ENCODE measurements at regions not wholly inside any gene's neighbourhood (a gene's known extent, or its start where the extent isn't known, plus 50 kb on each side); places are given as distances from the start of the nearest gene placed in this dataset.
"Not testable (repeated sequence)": the region's sequence is repeated elsewhere in the genome, so short reads cannot be mapped to it uniquely, and the experiment has no call there.

DNA sequence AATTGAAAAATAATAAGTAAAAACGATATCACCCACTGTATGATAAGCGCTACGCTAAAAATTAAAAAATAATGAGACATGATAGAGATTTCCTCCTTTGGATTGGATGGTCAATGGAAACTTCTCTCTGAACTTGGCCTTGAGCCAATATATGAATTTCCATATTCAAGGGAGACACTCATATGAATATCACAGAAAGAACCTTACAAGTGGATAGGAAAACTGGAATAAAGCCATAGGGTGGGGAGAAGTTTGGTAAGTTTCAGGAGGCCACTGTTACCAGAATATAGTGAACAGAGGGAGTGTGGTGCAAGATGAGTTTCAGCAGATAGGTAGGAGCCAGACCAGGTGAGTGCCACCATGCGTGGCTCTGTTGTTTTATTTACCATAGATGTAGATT is 147.2 kb downstream of the SEM1 start:
- Histone ChIP-seq H3K9me3 (ENCODE audit: control insufficient read depth in 1 of 2, low read length in 2 of 2) (no peaks in the 10 kb centered on the region), H3K27me3 (ENCODE audit: control insufficient read depth in 1 of 2, insufficient read depth in 2 of 2, low read length in 2 of 2) (no peaks in the 10 kb centered on the region), H3K4me3 (ENCODE audit: low read depth in 1 of 2, low read length in 2 of 2) (no peak overlapping the region), H3K36me3 (ENCODE audit: control insufficient read depth in 1 of 2, insufficient read depth in 2 of 2, low read length in 2 of 2) (no peaks in the 10 kb centered on the region), H3K9ac (ENCODE audit: low read depth in 1 of 2, low read length in 2 of 2) (no peak overlapping the region), H3K27ac (ENCODE audit: low read depth, low read length) (no peak overlapping the region), H3K4me1 (ENCODE audit: control insufficient read depth in 1 of 2, insufficient read depth in 2 of 2, low read length in 2 of 2) (no peaks in the 10 kb centered on the region)

DNA sequence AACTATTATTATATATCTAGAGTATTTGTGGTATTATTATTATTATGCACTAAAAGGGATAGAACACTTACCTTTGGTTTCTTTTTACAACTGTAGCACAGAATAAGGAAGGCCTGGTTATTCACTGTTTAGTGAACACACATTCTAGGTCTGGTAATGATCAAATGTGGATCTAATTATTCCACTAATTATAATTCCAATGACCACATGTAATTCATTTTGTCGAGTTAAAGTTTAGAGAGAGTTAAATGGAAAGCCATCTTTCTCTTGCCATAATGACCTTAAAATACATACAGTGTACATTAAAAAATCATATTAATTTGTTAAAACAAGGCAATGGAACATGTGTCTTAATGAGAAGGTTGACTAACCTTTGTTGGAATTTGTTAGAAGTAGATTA is 147.8 kb downstream of the SEM1 start:
- Histone ChIP-seq H3K9ac (ENCODE audit: low read depth in 1 of 2, low read length in 2 of 2) (no peak overlapping the region), H3K9me3 (ENCODE audit: control insufficient read depth in 1 of 2, low read length in 2 of 2) (no peaks in the 10 kb centered on the region), H3K27me3 (ENCODE audit: control insufficient read depth in 1 of 2, insufficient read depth in 2 of 2, low read length in 2 of 2) (no peaks in the 10 kb centered on the region), H3K4me3 (ENCODE audit: low read depth in 1 of 2, low read length in 2 of 2) (no peak overlapping the region), H3K36me3 (ENCODE audit: control insufficient read depth in 1 of 2, insufficient read depth in 2 of 2, low read length in 2 of 2) (no peaks in the 10 kb centered on the region), H3K27ac (ENCODE audit: low read depth, low read length) (no peak overlapping the region), H3K4me1 (ENCODE audit: control insufficient read depth in 1 of 2, insufficient read depth in 2 of 2, low read length in 2 of 2) (no peaks in the 10 kb centered on the region)

DNA sequence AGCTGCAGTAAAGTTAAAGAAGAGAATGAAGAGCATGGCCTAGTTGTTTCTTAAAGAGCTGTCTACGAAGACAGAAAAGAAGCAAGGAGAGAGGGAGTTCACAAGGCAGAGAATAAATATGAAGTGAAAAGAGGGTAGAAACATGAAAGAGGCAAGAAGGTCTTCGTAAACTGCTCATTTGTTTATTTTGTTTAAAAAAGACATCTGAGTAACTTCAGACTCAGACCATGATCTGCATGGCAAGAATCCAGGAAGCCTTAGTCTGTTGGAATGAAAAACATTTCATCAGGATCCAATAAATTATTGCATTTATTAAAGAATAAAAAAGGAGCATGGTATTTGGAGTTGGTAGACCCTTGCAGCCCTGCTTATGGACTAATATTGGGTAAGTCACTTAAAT is 151.1 kb downstream of the SEM1 start:
- no peak overlapping the region for H3K27ac ChIP-seq (ENCODE audit: low read depth, low read length)
- no peaks in the 10 kb centered on the region for H3K27me3 ChIP-seq (ENCODE audit: control insufficient read depth in 1 of 2, insufficient read depth in 2 of 2, low read length in 2 of 2)
- H3K4me1 ChIP-seq (ENCODE audit: control insufficient read depth in 1 of 2, insufficient read depth in 2 of 2, low read length in 2 of 2) = no peaks in the 10 kb centered on the region
- H3K36me3 ChIP-seq (ENCODE audit: control insufficient read depth in 1 of 2, insufficient read depth in 2 of 2, low read length in 2 of 2) = no peaks in the 10 kb centered on the region
- no peak overlapping the region for H3K9ac ChIP-seq (ENCODE audit: low read depth in 1 of 2, low read length in 2 of 2)
- no peak overlapping the region for H3K4me3 ChIP-seq (ENCODE audit: low read depth in 1 of 2, low read length in 2 of 2)
- no peaks in the 10 kb centered on the region for H3K9me3 ChIP-seq (ENCODE audit: control insufficient read depth in 1 of 2, low read length in 2 of 2)

DNA sequence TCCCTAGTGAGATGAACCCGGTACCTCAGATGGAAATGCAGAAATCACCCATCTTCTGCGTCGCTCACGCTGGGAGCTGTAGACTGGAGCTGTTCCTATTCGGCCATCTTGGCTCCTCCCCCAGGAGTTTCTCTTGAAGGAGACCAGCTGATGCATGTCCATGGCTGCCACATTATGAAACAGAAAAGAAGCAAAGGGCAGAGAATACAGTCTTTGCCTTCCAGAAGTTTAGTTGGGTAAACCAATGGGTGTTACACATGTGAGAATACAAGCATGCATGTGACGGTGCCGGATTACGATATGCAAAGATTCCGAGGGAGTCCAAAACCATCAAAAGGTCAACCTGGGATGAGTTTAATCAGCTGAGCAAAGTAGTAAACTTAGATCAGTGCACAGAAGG is 151.6 kb downstream of the SEM1 start:
- no peak overlapping the region for H3K9ac ChIP-seq (ENCODE audit: low read depth in 1 of 2, low read length in 2 of 2)
- H3K4me1 ChIP-seq (ENCODE audit: control insufficient read depth in 1 of 2, insufficient read depth in 2 of 2, low read length in 2 of 2) = no peaks in the 10 kb centered on the region
- no peak overlapping the region for H3K4me3 ChIP-seq (ENCODE audit: low read depth in 1 of 2, low read length in 2 of 2)
- no peaks in the 10 kb centered on the region for H3K36me3 ChIP-seq (ENCODE audit: control insufficient read depth in 1 of 2, insufficient read depth in 2 of 2, low read length in 2 of 2)
- H3K27me3 ChIP-seq (ENCODE audit: control insufficient read depth in 1 of 2, insufficient read depth in 2 of 2, low read length in 2 of 2) = no peaks in the 10 kb centered on the region
- no peak overlapping the region for H3K27ac ChIP-seq (ENCODE audit: low read depth, low read length)
- no peaks in the 10 kb centered on the region for H3K9me3 ChIP-seq (ENCODE audit: control insufficient read depth in 1 of 2, low read length in 2 of 2)

GRCh38 chr7:96557598-96557997 is 152.0 kb downstream of the SEM1 start:
- H3K9ac ChIP-seq (ENCODE audit: low read depth in 1 of 2, low read length in 2 of 2); H3K4me3 ChIP-seq (ENCODE audit: low read depth in 1 of 2, low read length in 2 of 2); H3K36me3 ChIP-seq (ENCODE audit: control insufficient read depth in 1 of 2, insufficient read depth in 2 of 2, low read length in 2 of 2); H3K27me3 ChIP-seq (ENCODE audit: control insufficient read depth in 1 of 2, insufficient read depth in 2 of 2, low read length in 2 of 2); H3K9me3 ChIP-seq (ENCODE audit: control insufficient read depth in 1 of 2, low read length in 2 of 2); H3K27ac ChIP-seq (ENCODE audit: low read depth, low read length); H3K4me1 ChIP-seq (ENCODE audit: control insufficient read depth in 1 of 2, insufficient read depth in 2 of 2, low read length in 2 of 2): not testable (repeated sequence)

GRCh38 chr7:96548664-96549063 is 161.0 kb downstream of the SEM1 start:
- Histone ChIP-seq H3K9me3 (ENCODE audit: control insufficient read depth in 1 of 2, low read length in 2 of 2) (no peaks in the 10 kb centered on the region), H3K9ac (ENCODE audit: low read depth in 1 of 2, low read length in 2 of 2) (no peak overlapping the region), H3K4me1 (ENCODE audit: control insufficient read depth in 1 of 2, insufficient read depth in 2 of 2, low read length in 2 of 2) (no peaks in the 10 kb centered on the region), H3K27me3 (ENCODE audit: control insufficient read depth in 1 of 2, insufficient read depth in 2 of 2, low read length in 2 of 2) (no peaks in the 10 kb centered on the region), H3K27ac (ENCODE audit: low read depth, low read length) (no peak overlapping the region), H3K4me3 (ENCODE audit: low read depth in 1 of 2, low read length in 2 of 2) (no peak overlapping the region), H3K36me3 (ENCODE audit: control insufficient read depth in 1 of 2, insufficient read depth in 2 of 2, low read length in 2 of 2) (no peaks in the 10 kb centered on the region)

- no peak overlapping the region for H3K4me3 ChIP-seq (ENCODE audit: low read depth in 1 of 2, low read length in 2 of 2)
- H3K9me3 ChIP-seq (ENCODE audit: control insufficient read depth in 1 of 2, low read length in 2 of 2) = no peaks in the 10 kb centered on the region
- no peaks in the 10 kb centered on the region for H3K4me1 ChIP-seq (ENCODE audit: control insufficient read depth in 1 of 2, insufficient read depth in 2 of 2, low read length in 2 of 2)
- no peak overlapping the region for H3K27ac ChIP-seq (ENCODE audit: low read depth, low read length)
- H3K36me3 ChIP-seq (ENCODE audit: control insufficient read depth in 1 of 2, insufficient read depth in 2 of 2, low read length in 2 of 2) = no peaks in the 10 kb centered on the region
- H3K27me3 ChIP-seq (ENCODE audit: control insufficient read depth in 1 of 2, insufficient read depth in 2 of 2, low read length in 2 of 2) = no peaks in the 10 kb centered on the region
- H3K9ac ChIP-seq (ENCODE audit: low read depth in 1 of 2, low read length in 2 of 2) = no peak overlapping the region
Measured at GRCh38 chr7:96547371-96547811, 162.3 kb downstream of the SEM1 start.

DNA sequence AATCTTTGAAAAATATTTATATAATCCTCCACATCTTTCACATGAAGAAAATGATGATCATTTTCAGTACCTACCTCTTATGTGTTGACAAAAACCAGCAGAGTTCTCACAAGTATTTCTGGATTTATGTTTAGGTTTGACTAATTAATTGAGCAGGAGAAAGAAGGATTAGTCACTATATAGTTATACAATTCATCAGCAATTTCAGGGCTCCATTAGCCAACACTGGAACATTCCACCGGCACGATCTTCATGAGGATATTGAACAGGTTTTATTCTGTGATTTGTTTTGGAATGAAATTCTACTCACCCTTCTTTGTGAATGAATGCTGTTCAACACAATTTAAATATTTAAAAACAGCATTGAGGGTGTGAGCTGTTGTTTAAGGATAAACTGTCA is 163.2 kb downstream of the SEM1 start:
- no peak overlapping the region for H3K9ac ChIP-seq (ENCODE audit: low read depth in 1 of 2, low read length in 2 of 2)
- no peak overlapping the region for H3K27ac ChIP-seq (ENCODE audit: low read depth, low read length)
- no peaks in the 10 kb centered on the region for H3K27me3 ChIP-seq (ENCODE audit: control insufficient read depth in 1 of 2, insufficient read depth in 2 of 2, low read length in 2 of 2)
- H3K36me3 ChIP-seq (ENCODE audit: control insufficient read depth in 1 of 2, insufficient read depth in 2 of 2, low read length in 2 of 2) = no peaks in the 10 kb centered on the region
- no peaks in the 10 kb centered on the region for H3K4me1 ChIP-seq (ENCODE audit: control insufficient read depth in 1 of 2, insufficient read depth in 2 of 2, low read length in 2 of 2)
- no peak overlapping the region for H3K4me3 ChIP-seq (ENCODE audit: low read depth in 1 of 2, low read length in 2 of 2)
- no peaks in the 10 kb centered on the region for H3K9me3 ChIP-seq (ENCODE audit: control insufficient read depth in 1 of 2, low read length in 2 of 2)

DNA sequence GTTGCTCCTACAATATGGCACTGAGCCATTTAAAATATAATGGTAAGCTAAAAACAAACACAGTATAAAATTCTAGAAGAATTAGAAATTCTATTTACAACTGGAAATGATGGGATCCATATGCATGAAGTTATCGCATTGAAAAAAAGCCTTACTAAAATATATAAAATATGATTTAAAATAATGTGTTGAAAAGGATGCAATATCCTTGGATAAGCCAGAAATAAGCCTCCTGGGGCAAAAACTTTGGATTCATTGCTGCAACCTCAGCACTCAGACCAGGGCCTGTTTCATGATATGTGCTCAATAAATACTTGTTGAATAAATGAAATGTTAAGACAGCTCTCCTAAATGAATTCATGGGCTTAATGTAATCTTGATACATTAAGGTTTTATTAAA is 170.2 kb downstream of the SEM1 start:
- no peaks in the 10 kb centered on the region for H3K4me1 ChIP-seq (ENCODE audit: control insufficient read depth in 1 of 2, insufficient read depth in 2 of 2, low read length in 2 of 2)
- H3K27me3 ChIP-seq (ENCODE audit: control insufficient read depth in 1 of 2, insufficient read depth in 2 of 2, low read length in 2 of 2) = no peaks in the 10 kb centered on the region
- H3K27ac ChIP-seq (ENCODE audit: low read depth, low read length) = no peak overlapping the region
- no peak overlapping the region for H3K9ac ChIP-seq (ENCODE audit: low read depth in 1 of 2, low read length in 2 of 2)
- no peaks in the 10 kb centered on the region for H3K9me3 ChIP-seq (ENCODE audit: control insufficient read depth in 1 of 2, low read length in 2 of 2)
- no peaks in the 10 kb centered on the region for H3K36me3 ChIP-seq (ENCODE audit: control insufficient read depth in 1 of 2, insufficient read depth in 2 of 2, low read length in 2 of 2)
- no peak overlapping the region for H3K4me3 ChIP-seq (ENCODE audit: low read depth in 1 of 2, low read length in 2 of 2)

DNA sequence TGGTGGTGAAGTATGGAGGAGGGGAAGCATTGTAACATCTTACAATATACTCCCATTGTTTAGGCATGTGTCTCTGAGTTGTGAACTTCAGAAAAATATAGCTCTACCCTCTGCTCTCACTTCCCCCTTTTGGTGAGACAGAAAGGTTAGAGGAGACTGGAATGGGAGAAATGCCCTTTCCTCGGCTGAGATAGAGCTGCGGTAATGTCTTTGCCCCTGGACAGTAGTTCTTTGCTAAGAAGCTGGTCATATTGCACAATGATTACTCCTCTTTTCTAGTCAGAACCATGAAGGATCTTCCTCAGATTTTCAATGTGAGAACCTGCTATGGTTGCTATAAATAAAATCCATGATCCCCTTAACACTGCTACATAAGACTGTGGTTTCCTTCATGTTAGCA is 171.0 kb downstream of the SEM1 start:
- Histone ChIP-seq H3K9ac (ENCODE audit: low read depth in 1 of 2, low read length in 2 of 2) (no peak overlapping the region), H3K9me3 (ENCODE audit: control insufficient read depth in 1 of 2, low read length in 2 of 2) (no peaks in the 10 kb centered on the region), H3K4me3 (ENCODE audit: low read depth in 1 of 2, low read length in 2 of 2) (no peak overlapping the region), H3K27ac (ENCODE audit: low read depth, low read length) (no peak overlapping the region), H3K4me1 (ENCODE audit: control insufficient read depth in 1 of 2, insufficient read depth in 2 of 2, low read length in 2 of 2) (no peaks in the 10 kb centered on the region), H3K27me3 (ENCODE audit: control insufficient read depth in 1 of 2, insufficient read depth in 2 of 2, low read length in 2 of 2) (no peaks in the 10 kb centered on the region), H3K36me3 (ENCODE audit: control insufficient read depth in 1 of 2, insufficient read depth in 2 of 2, low read length in 2 of 2) (no peaks in the 10 kb centered on the region)

GRCh38 chr7:96534221-96534620 is 175.4 kb downstream of the SEM1 start:
- Histone ChIP-seq H3K4me3 (ENCODE audit: low read depth in 1 of 2, low read length in 2 of 2) (no peak overlapping the region), H3K9me3 (ENCODE audit: control insufficient read depth in 1 of 2, low read length in 2 of 2) (no peaks in the 10 kb centered on the region), H3K9ac (ENCODE audit: low read depth in 1 of 2, low read length in 2 of 2) (no peak overlapping the region)

More at GRCh38 chr7:96534221-96534620, 175.4 kb downstream of the SEM1 start:
- no peak overlapping the region for H3K27ac ChIP-seq (ENCODE audit: low read depth, low read length)
- no peaks in the 10 kb centered on the region for H3K36me3 ChIP-seq (ENCODE audit: control insufficient read depth in 1 of 2, insufficient read depth in 2 of 2, low read length in 2 of 2)
- H3K27me3 ChIP-seq (ENCODE audit: control insufficient read depth in 1 of 2, insufficient read depth in 2 of 2, low read length in 2 of 2) = no peaks in the 10 kb centered on the region
- no peaks in the 10 kb centered on the region for H3K4me1 ChIP-seq (ENCODE audit: control insufficient read depth in 1 of 2, insufficient read depth in 2 of 2, low read length in 2 of 2)

All from duodenal mucosa (tissue), 2 donors.